Calu3 (cell line): ENCODE measurements at regions not wholly inside any gene's neighbourhood (a gene's known extent, or its start where the extent isn't known, plus 50 kb on each side); places are given as distances from the start of the nearest gene placed in this dataset.

ENCODE experiments used
- BruUV-seq: library from RNA; stranded (reverse); fragments of 400-500 nt; replicated peaks from 2 replicates; lab custom pipeline; 2021; lab: Mats Ljungman, UMichigan
- CTCF ChIA-PET: fragments of 300-600 bp; sonication (Branson Sonifier 250); formaldehyde crosslinking; loops from one replicate; lab custom pipeline; 2022; ENCODE audit warnings: antibody characterized with exemption; lab: Charles Lee
- DNase-seq: peaks from one replicate; pipeline ENCODE4 v3.0.0; 2022
- H3K27ac Mint-ChIP-seq: one replicate; pipeline ENCODE4 v1.8.0; 2022; ENCODE audit warnings: mixed read lengths; ENCODE audit not compliant: unreplicated experiment
- H3K27me3 Mint-ChIP-seq: one replicate; pipeline ENCODE4 v1.8.0; 2022; ENCODE audit warnings: mixed read lengths; ENCODE audit not compliant: unreplicated experiment
- H3K36me3 Mint-ChIP-seq: one replicate; pipeline ENCODE4 v1.8.0; 2022; ENCODE audit warnings: mild to moderate bottlenecking, moderate library complexity, mixed read lengths; ENCODE audit not compliant: insufficient read depth, unreplicated experiment
- H3K4me1 Mint-ChIP-seq: one replicate; pipeline ENCODE4 v1.8.0; 2022; ENCODE audit warnings: mild to moderate bottlenecking, low read depth, mixed read lengths; ENCODE audit not compliant: unreplicated experiment
- H3K4me3 Mint-ChIP-seq: one replicate; pipeline ENCODE4 v1.8.0; 2022; ENCODE audit warnings: mild to moderate bottlenecking, low read depth, moderate library complexity, mixed read lengths; ENCODE audit not compliant: unreplicated experiment
- H3K9me3 Mint-ChIP-seq: one replicate; pipeline ENCODE4 v1.8.0; 2022; ENCODE audit warnings: low read depth, mixed read lengths; ENCODE audit not compliant: unreplicated experiment
- CTCF ChIP-seq: fragments of 200-600 bp; IDR thresholded peaks from one replicate; pipeline ENCODE4 v1.8.0; 2022; ENCODE audit warnings: antibody characterized with exemption; ENCODE audit not compliant: unreplicated experiment
- intact Hi-C: fragments of 100-400 bp; cut with micrococcal nuclease; formaldehyde crosslinking; loops from one replicate; pipeline ENCODE4 v1.10.0; 2022; ENCODE audit not compliant: unreplicated experiment

GRCh38 chr14:81673930-81674329 lies 140.3 kb upstream of the SEL1L start:
- no peak overlapping the region for H3K4me3 Mint-ChIP-seq
- no peak overlapping the region for H3K27ac Mint-ChIP-seq
- no TSS peak for BruUV-seq
- no peaks in the 10 kb centered on the region for H3K9me3 Mint-ChIP-seq
- no peak for TF ChIP-seq CTCF
- H3K4me1 Mint-ChIP-seq, result no peaks in the 10 kb centered on the region
- CTCF ChIA-PET, result no interaction called here
- H3K27me3 Mint-ChIP-seq, result no peaks in the 10 kb centered on the region
- no peaks in the 10 kb centered on the region for H3K36me3 Mint-ChIP-seq
- no peak for DNase-seq
- intact Hi-C loops, result no loop called here

GRCh38 chr14:81676395-81676794 lies 142.7 kb upstream of the SEL1L start:
- CTCF ChIA-PET, result no interaction called here
- Mint-ChIP-seq H3K9me3 (no peaks in the 10 kb centered on the region), H3K27ac (no peak overlapping the region), H3K4me1 (no peaks in the 10 kb centered on the region), H3K36me3 (no peaks in the 10 kb centered on the region), H3K4me3 (no peak overlapping the region), H3K27me3 (peaks cover 13% of the 10 kb centered on the region)
- TF ChIP-seq CTCF, result no peak
- intact Hi-C loops, result no loop called here
- BruUV-seq, result no TSS peak
- DNase-seq, result no peak

GRCh38 chr14:81676879-81677278 lies 143.2 kb upstream of the SEL1L start:
- CTCF ChIA-PET, result no interaction called here
- no peak overlapping the region for H3K27ac Mint-ChIP-seq

GRCh38 chr14:81677736-81678135 lies 144.1 kb upstream of the SEL1L start:
- intact Hi-C loops, result no loop called here
- TF ChIP-seq CTCF, result no peak
- DNase-seq, result no peak
- Mint-ChIP-seq H3K9me3 (no peaks in the 10 kb centered on the region), H3K36me3 (no peaks in the 10 kb centered on the region), H3K27ac (no peak overlapping the region), H3K27me3 (peaks cover 13% of the 10 kb centered on the region), H3K4me1 (no peaks in the 10 kb centered on the region), H3K4me3 (no peak overlapping the region)
- CTCF ChIA-PET, result no interaction called here
- no TSS peak for BruUV-seq

More at GRCh38 chr14:81676879-81677278, 143.2 kb upstream of the SEL1L start:
- DNase-seq, result no peak
- Mint-ChIP-seq H3K4me1 (no peaks in the 10 kb centered on the region), H3K27me3 (peaks cover 13% of the 10 kb centered on the region), H3K36me3 (no peaks in the 10 kb centered on the region), H3K4me3 (no peak overlapping the region), H3K9me3 (no peaks in the 10 kb centered on the region)
- no TSS peak for BruUV-seq
- intact Hi-C loops, result no loop called here
- TF ChIP-seq CTCF, result no peak

- Mint-ChIP-seq H3K36me3 (no peaks in the 10 kb centered on the region), H3K4me1 (no peaks in the 10 kb centered on the region), H3K9me3 (no peaks in the 10 kb centered on the region), H3K27ac (no peak overlapping the region), H3K4me3 (no peak overlapping the region), H3K27me3 (peaks cover 13% of the 10 kb centered on the region)
- DNase-seq, result no peak
- no TSS peak for BruUV-seq
- intact Hi-C loops, result no loop called here
- TF ChIP-seq CTCF, result no peak
- CTCF ChIA-PET, result no interaction called here
These were observed 145.6 kb upstream of the SEL1L start for GRCh38 chr14:81679226-81679625.
